A673 (cell line): ENCODE measurements at regions not wholly inside any gene's neighbourhood (a gene's known extent, or its start where the extent isn't known, plus 50 kb on each side); places are given as distances from the start of the nearest gene placed in this dataset.

Experiments
- BruUV-seq: library from RNA; stranded (reverse); fragments of 400-500 nt; replicated peaks from 2 replicates; lab custom pipeline; 2021; lab: Mats Ljungman, UMichigan
- CTCF ChIA-PET: fragments of 300-600 bp; sonication (Branson Sonifier 250); formaldehyde crosslinking; loops from one replicate; lab custom pipeline; 2022; ENCODE audit warnings: antibody characterized with exemption; lab: Charles Lee
- POLR2A ChIA-PET: fragments of 300-600 bp; sonication (Branson Sonifier 250); formaldehyde crosslinking; loops from one replicate; lab custom pipeline; 2022; ENCODE audit warnings: antibody characterized with exemption; ENCODE audit not compliant: low non-redundant PET; lab: Charles Lee
- DNase-seq: peaks from one replicate; pipeline ENCODE4 v3.0.0-alpha.2; 2015; ENCODE audit warnings: low spot score
- H3K27ac ChIP-seq: fragments of 200-600 bp; sonication (generic); 2 replicates; pipeline ENCODE4 v1.5.1; 2016; ENCODE audit warnings: mixed run types, low read depth, mild to moderate bottlenecking, mixed read lengths, antibody characterized with exemption, low read length; ENCODE audit not compliant: poor library complexity, severe bottlenecking
- H3K27me3 ChIP-seq: fragments of 200-600 bp; sonication (generic); replicated peaks from 2 replicates; pipeline ENCODE4 v1.6.1; 2017; ENCODE audit warnings: mixed run types, low read depth, mild to moderate bottlenecking, mixed read lengths, antibody characterized with exemption, low read length; ENCODE audit not compliant: insufficient read depth, poor library complexity
- H3K36me3 ChIP-seq: fragments of 200-600 bp; sonication (generic); 2 replicates; pipeline ENCODE4 v1.6.1; 2016; ENCODE audit warnings: mixed run types, mild to moderate bottlenecking, mixed read lengths, antibody characterized with exemption, low read length; ENCODE audit not compliant: insufficient read depth, poor library complexity, severe bottlenecking
- H3K4me1 ChIP-seq: fragments of 200-600 bp; sonication (generic); 2 replicates; pipeline ENCODE4 v1.6.1; 2017; ENCODE audit warnings: mixed run types, mild to moderate bottlenecking, mixed read lengths, antibody characterized with exemption, low read length; ENCODE audit not compliant: insufficient read depth, poor library complexity, severe bottlenecking
- H3K4me3 ChIP-seq: fragments of 200-600 bp; sonication (generic); 2 replicates; pipeline ENCODE4 v1.5.1; 2016; ENCODE audit warnings: low read depth, mixed run types, mild to moderate bottlenecking, mixed read lengths, low read length; ENCODE audit not compliant: poor library complexity, severe bottlenecking
- H3K9me3 ChIP-seq: fragments of 200-600 bp; sonication (generic); 2 replicates; pipeline ENCODE4 v1.6.1; 2016; ENCODE audit warnings: mixed run types, low read depth, mild to moderate bottlenecking, mixed read lengths, antibody characterized with exemption, low read length; ENCODE audit not compliant: poor library complexity, severe bottlenecking
- EZH2 ChIP-seq: fragments of 200-600 bp; sonication (generic); IDR thresholded peaks from 2 replicates; pipeline ENCODE4 v1.6.1; 2017; ENCODE audit warnings: borderline replicate concordance, low read depth, mild to moderate bottlenecking, mixed read lengths, antibody characterized with exemption, low read length; ENCODE audit not compliant: poor library complexity, severe bottlenecking
- intact Hi-C: fragments of 100-400 bp; cut with micrococcal nuclease; formaldehyde crosslinking; loops from one replicate; pipeline ENCODE4 v1.10.0; 2022; ENCODE audit not compliant: unreplicated experiment
- TF ChIP-seq, protein P1 (sequence below): fragments of 300-800, 200-600 bp; sonication (generic); conservative IDR thresholded peaks from 2 replicates; pipeline ENCODE4 v1.5.1; 2017; ENCODE audit warnings: low read depth, mild to moderate bottlenecking, antibody characterized with exemption, low read length, moderate library complexity, mixed read lengths

DNA sequence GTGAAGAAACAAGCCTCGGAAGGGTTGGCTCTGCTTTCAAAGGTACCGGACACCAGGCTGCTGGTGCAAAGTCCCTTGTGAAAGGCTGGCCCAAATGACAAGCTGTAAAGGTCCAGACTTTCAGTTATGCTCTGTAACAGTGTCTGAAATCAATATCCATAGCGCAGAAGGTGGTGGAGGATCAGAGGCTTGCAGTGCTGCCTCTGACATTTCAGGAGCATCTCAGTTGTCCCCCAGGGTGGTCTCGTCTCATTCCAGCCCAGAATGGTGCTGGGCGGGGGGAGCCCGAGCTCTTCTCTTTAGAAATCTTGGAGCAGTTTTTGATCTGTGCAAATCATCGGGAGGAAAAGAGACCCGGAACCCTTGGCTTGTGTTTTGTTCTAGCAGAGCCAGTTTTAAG, 402.3 kb upstream of the RGMA start:
- TF ChIP-seq, protein P1, sequence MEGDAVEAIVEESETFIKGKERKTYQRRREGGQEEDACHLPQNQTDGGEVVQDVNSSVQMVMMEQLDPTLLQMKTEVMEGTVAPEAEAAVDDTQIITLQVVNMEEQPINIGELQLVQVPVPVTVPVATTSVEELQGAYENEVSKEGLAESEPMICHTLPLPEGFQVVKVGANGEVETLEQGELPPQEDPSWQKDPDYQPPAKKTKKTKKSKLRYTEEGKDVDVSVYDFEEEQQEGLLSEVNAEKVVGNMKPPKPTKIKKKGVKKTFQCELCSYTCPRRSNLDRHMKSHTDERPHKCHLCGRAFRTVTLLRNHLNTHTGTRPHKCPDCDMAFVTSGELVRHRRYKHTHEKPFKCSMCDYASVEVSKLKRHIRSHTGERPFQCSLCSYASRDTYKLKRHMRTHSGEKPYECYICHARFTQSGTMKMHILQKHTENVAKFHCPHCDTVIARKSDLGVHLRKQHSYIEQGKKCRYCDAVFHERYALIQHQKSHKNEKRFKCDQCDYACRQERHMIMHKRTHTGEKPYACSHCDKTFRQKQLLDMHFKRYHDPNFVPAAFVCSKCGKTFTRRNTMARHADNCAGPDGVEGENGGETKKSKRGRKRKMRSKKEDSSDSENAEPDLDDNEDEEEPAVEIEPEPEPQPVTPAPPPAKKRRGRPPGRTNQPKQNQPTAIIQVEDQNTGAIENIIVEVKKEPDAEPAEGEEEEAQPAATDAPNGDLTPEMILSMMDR: no peak
- no peak for TF ChIP-seq EZH2
- no TSS peak for BruUV-seq
- no peak for DNase-seq
- Histone ChIP-seq H3K27me3 (no peaks in the 10 kb centered on the region), H3K4me1 (no peaks in the 10 kb centered on the region), H3K27ac (no peak overlapping the region), H3K4me3 (no peak overlapping the region), H3K36me3 (no peaks in the 10 kb centered on the region), H3K9me3 (no peaks in the 10 kb centered on the region)
- intact Hi-C loops: no loop called here
- ChIA-PET CTCF (no interaction called here), POLR2A (no interaction called here)

DNA sequence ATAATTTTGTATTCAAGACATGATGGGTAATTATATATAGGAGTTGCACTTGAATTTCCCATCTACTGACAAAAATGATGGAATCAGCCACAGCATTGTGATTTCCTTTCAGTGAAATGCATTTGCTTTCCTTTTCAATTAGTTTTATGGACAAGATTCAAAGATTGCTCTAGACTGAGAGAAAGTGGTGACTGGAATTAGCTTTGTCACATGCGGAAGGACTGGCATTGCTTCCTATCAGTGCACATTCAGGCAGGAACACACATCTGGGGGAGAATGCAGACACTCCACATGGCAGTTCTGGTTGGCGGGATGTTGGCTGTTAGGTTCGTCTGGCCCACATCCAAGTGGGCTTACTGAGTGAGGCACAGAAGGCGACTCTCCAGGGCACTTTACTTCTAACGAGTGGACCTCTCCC, 399.3 kb upstream of the RGMA start:
- intact Hi-C loops: no loop called here
- Histone ChIP-seq H3K4me1 (no peaks in the 10 kb centered on the region), H3K27ac (no peak overlapping the region), H3K27me3 (no peaks in the 10 kb centered on the region), H3K9me3 (no peaks in the 10 kb centered on the region), H3K4me3 (no peak overlapping the region), H3K36me3 (no peaks in the 10 kb centered on the region)
- TF ChIP-seq EZH2: no peak
- TF ChIP-seq, protein P1: no peak
- CTCF ChIA-PET: no interaction called here
- POLR2A ChIA-PET: no interaction called here
- DNase-seq: no peak
- no TSS peak for BruUV-seq

DNA sequence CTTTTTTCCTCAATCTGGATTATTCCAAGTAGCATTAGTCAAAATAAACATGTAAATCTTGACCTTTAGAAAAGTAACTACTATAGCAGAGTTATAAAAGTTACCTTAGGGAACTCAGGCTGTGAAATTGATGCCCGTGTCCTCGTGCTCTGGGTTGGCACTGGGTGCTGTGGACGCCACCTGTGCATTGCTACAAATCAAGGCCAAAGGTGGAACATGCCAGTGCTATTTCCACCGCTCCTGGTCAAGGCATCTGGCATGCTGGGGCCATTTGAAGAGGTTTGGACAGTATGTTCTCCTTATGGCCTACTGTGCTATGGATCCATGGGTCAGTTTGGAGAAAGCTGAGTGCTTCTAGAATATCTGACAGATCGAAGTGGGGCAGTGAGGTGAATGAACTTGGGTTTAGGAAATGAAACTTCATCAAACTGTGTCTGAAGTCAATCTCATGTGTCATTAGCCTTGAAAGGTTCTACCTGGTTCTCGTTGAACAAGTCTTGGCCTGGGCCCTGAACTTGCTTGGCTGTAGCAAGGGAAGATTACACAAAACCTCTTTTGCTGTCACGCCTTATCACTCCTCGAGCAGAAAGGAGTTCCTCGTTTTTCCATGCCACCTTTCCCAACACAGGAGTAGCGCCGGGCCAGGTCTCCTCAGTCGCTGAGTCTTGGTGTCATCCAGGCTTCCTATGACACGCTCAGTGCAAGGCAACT, 397.6 kb upstream of the RGMA start:
- POLR2A ChIA-PET: no interaction called here
- CTCF ChIA-PET: no interaction called here
- TF ChIP-seq EZH2: no peak
- TF ChIP-seq, protein P1: no peak
- Histone ChIP-seq H3K4me1 (no peaks in the 10 kb centered on the region), H3K9me3 (no peaks in the 10 kb centered on the region), H3K36me3 (no peaks in the 10 kb centered on the region), H3K27me3 (no peaks in the 10 kb centered on the region), H3K4me3 (no peak overlapping the region), H3K27ac (no peak overlapping the region)
- no TSS peak for BruUV-seq
- no peak for DNase-seq
- intact Hi-C loops: no loop called here
